ENCODE measurements at regions not wholly inside any gene's neighbourhood (a gene's known extent, or its start where the extent isn't known, plus 50 kb on each side); places are given as distances from the start of the nearest gene placed in this dataset.

- no peak for TF ChIP-seq CTCF (IDR thresholded peaks at IDR 0.05)
- TF ChIP-seq POLR2A (IDR thresholded peaks at IDR 0.05), result no peak
These were observed 443.0 kb downstream of the PLK2 start for GRCh38 chr5:58016877-58017276.

Measured in breast epithelium (tissue), 3 donors.